Gastrocnemius medialis (tissue), 4 donors: ENCODE measurements at regions not wholly inside any gene's neighbourhood (a gene's known extent, or its start where the extent isn't known, plus 50 kb on each side); places are given as distances from the start of the nearest gene placed in this dataset.

Experiments used
- POLR2A ChIP-seq, 2 donors: fragments of 450-650 bp; IDR thresholded peaks; one replicate each; pipeline ENCODE4 v1.6.1; 2017; ENCODE audit warnings: antibody characterized with exemption in 2 of 2, mild to moderate bottlenecking in 2 of 2, moderate library complexity in 2 of 2
- TF ChIP-seq, protein P1 (sequence below), 5 experiments: fragments of 450-650 bp in 3 of 5; fragments of 200-600 bp in 2 of 5; sonication (generic) in 2 of 5; IDR thresholded peaks in 4 of 5; conservative IDR thresholded peaks in 1 of 5; 1 replicate in 4 of 5; 2 replicates in 1 of 5; pipeline ENCODE4 v1.5.1; 2016 to 2019; ENCODE audit warnings: antibody characterized with exemption in 5 of 5, mild to moderate bottlenecking in 3 of 5, moderate library complexity in 3 of 5

DNA sequence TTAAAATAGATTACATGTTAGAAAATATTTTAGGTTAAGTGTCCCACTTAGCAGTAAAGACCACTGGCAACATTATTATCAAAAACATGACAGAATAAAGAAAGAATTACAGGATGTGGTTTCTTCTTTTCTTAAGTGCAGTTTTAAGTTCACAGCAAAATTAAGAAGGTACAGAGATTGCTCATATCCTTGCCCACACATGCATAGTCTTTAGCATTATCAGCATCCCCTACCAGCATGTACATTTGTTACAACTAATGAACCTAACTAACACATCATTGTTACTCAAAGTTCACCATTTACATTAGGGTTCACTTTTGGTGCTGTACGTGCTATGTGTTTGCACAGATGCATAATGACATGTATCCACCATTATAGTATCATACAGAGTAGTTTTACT is 837.7 kb upstream of the CDH9 start:
- TF ChIP-seq, protein P1, sequence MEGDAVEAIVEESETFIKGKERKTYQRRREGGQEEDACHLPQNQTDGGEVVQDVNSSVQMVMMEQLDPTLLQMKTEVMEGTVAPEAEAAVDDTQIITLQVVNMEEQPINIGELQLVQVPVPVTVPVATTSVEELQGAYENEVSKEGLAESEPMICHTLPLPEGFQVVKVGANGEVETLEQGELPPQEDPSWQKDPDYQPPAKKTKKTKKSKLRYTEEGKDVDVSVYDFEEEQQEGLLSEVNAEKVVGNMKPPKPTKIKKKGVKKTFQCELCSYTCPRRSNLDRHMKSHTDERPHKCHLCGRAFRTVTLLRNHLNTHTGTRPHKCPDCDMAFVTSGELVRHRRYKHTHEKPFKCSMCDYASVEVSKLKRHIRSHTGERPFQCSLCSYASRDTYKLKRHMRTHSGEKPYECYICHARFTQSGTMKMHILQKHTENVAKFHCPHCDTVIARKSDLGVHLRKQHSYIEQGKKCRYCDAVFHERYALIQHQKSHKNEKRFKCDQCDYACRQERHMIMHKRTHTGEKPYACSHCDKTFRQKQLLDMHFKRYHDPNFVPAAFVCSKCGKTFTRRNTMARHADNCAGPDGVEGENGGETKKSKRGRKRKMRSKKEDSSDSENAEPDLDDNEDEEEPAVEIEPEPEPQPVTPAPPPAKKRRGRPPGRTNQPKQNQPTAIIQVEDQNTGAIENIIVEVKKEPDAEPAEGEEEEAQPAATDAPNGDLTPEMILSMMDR (IDR thresholded peaks at IDR 0.05 in 4 of 5, conservative IDR thresholded peaks at IDR 0.05 in 1 of 5): no peak
- no peak for TF ChIP-seq POLR2A (IDR thresholded peaks at IDR 0.05)
